A549 (cell line): ENCODE measurements at regions not wholly inside any gene's neighbourhood (a gene's known extent, or its start where the extent isn't known, plus 50 kb on each side); places are given as distances from the start of the nearest gene placed in this dataset.

Experiments
- CTCF ChIP-seq: fragments of >200 bp; sonication (Bioruptor Twin); formaldehyde crosslinking; IDR thresholded peaks from 3 replicates; pipeline ENCODE4 v1.5.1; 2016
- EP300 ChIP-seq, 2 experiments: fragments of >200 bp; sonication (Bioruptor Twin); formaldehyde crosslinking; IDR thresholded peaks; 2 replicates in 1 of 2; 3 replicates in 1 of 2; pipeline ENCODE4 v1.6.1; 2016 to 2017
- JUNB ChIP-seq: fragments of >200 bp; sonication (Bioruptor Twin); formaldehyde crosslinking; IDR thresholded peaks from 2 replicates; pipeline ENCODE4 v1.6.1; 2016
- KDM1A ChIP-seq: fragments of 200-600 bp; sonication (generic); IDR thresholded peaks from 2 replicates; pipeline ENCODE4 v1.6.1; 2016; ENCODE audit warnings: low read depth, mild to moderate bottlenecking
- POLR2A ChIP-seq: IDR thresholded peaks from 2 replicates; pipeline ENCODE4 v1.6.1; 2012; ENCODE audit warnings: mild to moderate bottlenecking, low read length
- RAD21 ChIP-seq, 2 experiments: fragments of >200 bp in 1 of 2; sonication (Bioruptor Twin) in 1 of 2; formaldehyde crosslinking in 1 of 2; IDR thresholded peaks in 1 of 2; conservative IDR thresholded peaks in 1 of 2; 2 replicates in 1 of 2; 3 replicates in 1 of 2; pipeline ENCODE4 v1.6.1; 2012 to 2018; ENCODE audit warnings: inconsistent platforms in 1 of 2
- RCOR1 ChIP-seq: fragments of 150-350 bp; IDR thresholded peaks from 2 replicates; pipeline ENCODE4 v1.6.1; 2014; ENCODE audit warnings: antibody characterized with exemption, low read length, low read depth
- SREBF2 ChIP-seq: fragments of 450-650 bp; IDR thresholded peaks from 2 replicates; pipeline ENCODE4 v1.6.1; 2014; ENCODE audit warnings: mild to moderate bottlenecking, moderate library complexity
- ZFP36 ChIP-seq: fragments of 450-650 bp; IDR thresholded peaks from 2 replicates; pipeline ENCODE4 v1.6.1; 2014; ENCODE audit warnings: borderline replicate concordance; ENCODE audit not compliant: partially characterized antibody

DNA sequence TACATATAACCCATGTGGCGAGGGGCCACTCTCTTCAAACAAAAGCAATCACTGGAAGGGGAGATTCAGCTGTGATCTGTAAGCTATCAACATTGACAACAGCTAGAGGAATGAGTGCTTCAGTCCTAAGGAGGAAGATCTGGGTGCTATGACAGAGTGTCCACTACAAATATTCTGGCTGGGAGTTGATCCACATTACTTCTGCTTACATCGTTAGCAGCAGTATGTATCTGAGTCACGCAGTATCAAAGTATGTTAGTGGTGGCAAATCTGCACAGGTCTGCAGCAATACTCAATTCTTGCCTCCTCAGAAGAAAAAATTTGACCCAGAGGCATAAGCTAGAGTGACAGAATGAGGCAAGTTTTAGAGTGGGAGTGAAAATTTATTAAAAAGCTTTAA, 267.0 kb downstream of the PTH2R start:
- TF ChIP-seq CTCF (no peak), POLR2A (no peak), SREBF2 (no peak), RCOR1 (no peak), RAD21 (conservative IDR thresholded peaks at IDR 0.05 in 1 of 2, IDR thresholded peaks at IDR 0.05 in 1 of 2) (no peak), ZFP36 (no peak), KDM1A (no peak), EP300 (IDR thresholded peaks at IDR 0.05) (no peak), JUNB (no peak)
